ENCODE measurements at regions not wholly inside any gene's neighbourhood (a gene's known extent, or its start where the extent isn't known, plus 50 kb on each side); places are given as distances from the start of the nearest gene placed in this dataset.

GRCh38 chr4:32394255-32394654, 1674.1 kb downstream of the PCDH7 start:
- TF ChIP-seq POLR2A (IDR thresholded peaks at IDR 0.05) (no peak), CTCF (IDR thresholded peaks at IDR 0.05) (no peak)

Measured in adrenal gland (tissue), 5 donors.